Liver (tissue), 8 donors: ENCODE measurements at regions not wholly inside any gene's neighbourhood (a gene's known extent, or its start where the extent isn't known, plus 50 kb on each side); places are given as distances from the start of the nearest gene placed in this dataset.

Source experiments
- DNase-seq: peaks from one replicate; pipeline ENCODE4 v3.0.0-alpha.2; 2017; ENCODE audit warnings: low spot score
- H3K27ac ChIP-seq, 2 donors: one replicate each; pipeline ENCODE4 v1.7.0; 2013; ENCODE audit warnings: inconsistent platforms in 2 of 2, low read length in 2 of 2, control low read depth in 1 of 2, low read depth in 1 of 2, mild to moderate bottlenecking in 1 of 2
- H3K27me3 ChIP-seq, 4 donors: one replicate each; pipeline versions ENCODE4 v1.6.1 to v1.7.0; 2013; ENCODE audit warnings: low read length in 3 of 4, inconsistent platforms in 1 of 4, mild to moderate bottlenecking in 1 of 4, moderate library complexity in 1 of 4; ENCODE audit not compliant: control insufficient read depth in 4 of 4, insufficient read depth in 4 of 4
- H3K36me3 ChIP-seq, 4 donors: one replicate each; pipeline versions ENCODE4 v1.6.1 to v1.7.0; 2013; ENCODE audit warnings: low read length in 3 of 4, mild to moderate bottlenecking in 3 of 4, low read depth in 1 of 4, moderate library complexity in 1 of 4; ENCODE audit not compliant: control insufficient read depth in 4 of 4, insufficient read depth in 3 of 4
- H3K4me1 ChIP-seq, 4 donors: one replicate each; pipeline versions ENCODE4 v1.6.1 to v1.7.0; 2013; ENCODE audit warnings: low read length in 3 of 4, mild to moderate bottlenecking in 3 of 4, moderate library complexity in 1 of 4; ENCODE audit not compliant: control insufficient read depth in 4 of 4, insufficient read depth in 4 of 4
- H3K4me3 ChIP-seq, 3 donors: one replicate each; pipeline versions ENCODE4 v1.6.1 to v1.7.0; 2013; ENCODE audit warnings: low read length in 3 of 3, control low read depth in 1 of 3, low read depth in 1 of 3, mild to moderate bottlenecking in 1 of 3
- H3K9ac ChIP-seq, 2 donors: one replicate each; pipeline ENCODE4 v1.7.0; 2013; ENCODE audit warnings: low read length in 2 of 2, mild to moderate bottlenecking in 2 of 2, moderate library complexity in 2 of 2, control low read depth in 1 of 2, low read depth in 1 of 2
- H3K9me3 ChIP-seq, 4 donors: one replicate each; pipeline versions ENCODE4 v1.6.1 to v1.7.0; 2013; ENCODE audit warnings: low read length in 3 of 4; ENCODE audit not compliant: control insufficient read depth in 4 of 4
- ATF3 ChIP-seq: IDR thresholded peaks from 2 replicates; pipeline ENCODE4 v1.6.1; 2016; ENCODE audit warnings: antibody characterized with exemption
- CTCF ChIP-seq: fragments of 150-350 bp; IDR thresholded peaks from 2 replicates; pipeline ENCODE4 v1.5.1; 2017; ENCODE audit warnings: improper control_type of control experiment, low read depth, low read length; ENCODE audit not compliant: missing input control
- EGR1 ChIP-seq, 2 donors: IDR thresholded peaks; 2 replicates each; pipeline ENCODE4 v1.6.1; 2016 to 2018; ENCODE audit warnings: antibody characterized with exemption in 2 of 2, low read depth in 2 of 2
- FOXA1 ChIP-seq: IDR thresholded peaks from 2 replicates; pipeline ENCODE4 v1.6.1; 2016; ENCODE audit warnings: antibody characterized with exemption
- FOXA2 ChIP-seq: IDR thresholded peaks from 2 replicates; pipeline ENCODE4 v1.6.1; 2016; ENCODE audit warnings: antibody characterized with exemption
- GABPA ChIP-seq, 2 donors: IDR thresholded peaks in 1 of 2; conservative IDR thresholded peaks in 1 of 2; 2 replicates each; pipeline ENCODE4 v1.6.1; 2016; ENCODE audit warnings: antibody characterized with exemption in 2 of 2, mild to moderate bottlenecking in 1 of 2, moderate library complexity in 1 of 2
- HNF4A ChIP-seq, 2 donors: conservative IDR thresholded peaks; 2 replicates each; pipeline ENCODE4 v1.6.1; 2016; ENCODE audit warnings: antibody characterized with exemption in 2 of 2, mild to moderate bottlenecking in 2 of 2
- NR2F2 ChIP-seq: IDR thresholded peaks from 2 replicates; pipeline ENCODE4 v1.6.1; 2016; ENCODE audit warnings: antibody characterized with exemption
- REST ChIP-seq: IDR thresholded peaks from 2 replicates; pipeline ENCODE4 v1.6.1; 2016; ENCODE audit warnings: antibody characterized with exemption, mild to moderate bottlenecking
- RXRA ChIP-seq, 2 donors: IDR thresholded peaks; 2 replicates each; pipeline ENCODE4 v1.6.1; 2017 to 2018; ENCODE audit warnings: antibody characterized with exemption in 2 of 2, mild to moderate bottlenecking in 1 of 2
- TAF1 ChIP-seq: conservative IDR thresholded peaks from 2 replicates; pipeline ENCODE4 v1.6.1; 2016; ENCODE audit warnings: antibody characterized with exemption, mild to moderate bottlenecking
- YY1 ChIP-seq: IDR thresholded peaks from 2 replicates; pipeline ENCODE4 v1.6.1; 2016; ENCODE audit warnings: antibody characterized with exemption, mild to moderate bottlenecking
- ZBTB33 ChIP-seq: IDR thresholded peaks from 2 replicates; pipeline ENCODE4 v1.6.1; 2016; ENCODE audit warnings: antibody characterized with exemption
- WGBS: extraction: QIAGEN DNeasy Blood & Tissue Kit; methylation state at CpG from one replicate; pipeline ENCODE4 v1.1.7; 2013; 5-methylcytosine and 5-hydroxymethylcytosine counted together
- donor health status: healthy.
- donor health status: healthy.
- donor health status: healthy.
- donor health status: healthy.
- donor health status: healthy.

- no peaks in the 10 kb centered on the region for H3K4me1 ChIP-seq
- H3K27me3 ChIP-seq = peaks cover 0 to 2% (median 0%) of the 10 kb centered on the region in 4 donors
- peaks cover 0 to 3% (median 0%) of the 10 kb centered on the region in 4 donors for H3K9me3 ChIP-seq
- H3K9ac ChIP-seq = no peak overlapping the region
- no peak overlapping the region for H3K4me3 ChIP-seq
- H3K36me3 ChIP-seq = no peaks in the 10 kb centered on the region
- 61% methylated on average over 8 of the region's 8 CpGs for WGBS
- TF ChIP-seq TAF1 = no peak
- TF ChIP-seq CTCF = no peak
- no peak for TF ChIP-seq REST
- TF ChIP-seq YY1 = no peak
- TF ChIP-seq HNF4A (conservative IDR thresholded peaks at IDR 0.05) = no peak
- TF ChIP-seq NR2F2 = no peak
- TF ChIP-seq EGR1 (IDR thresholded peaks at IDR 0.05; ENCODE audit: low read depth in 2 of 2) = no peak
- no peak for TF ChIP-seq FOXA1
- TF ChIP-seq GABPA (IDR thresholded peaks at IDR 0.05 in 1 of 2, conservative IDR thresholded peaks at IDR 0.05 in 1 of 2) = no peak
- TF ChIP-seq FOXA2 = no peak
- TF ChIP-seq RXRA (IDR thresholded peaks at IDR 0.05) = no peak
- no peak for TF ChIP-seq ZBTB33
- no peak overlapping the region for H3K27ac ChIP-seq
- no peak for DNase-seq
These were observed 474.2 kb upstream of the RGMA start for GRCh38 chr15:93563218-93563617.

GRCh38 chr15:93562395-93563123, 473.5 kb upstream of the RGMA start:
- no peak for TF ChIP-seq ATF3
- TF ChIP-seq NR2F2 = no peak
- no peak for TF ChIP-seq TAF1
- no peak for TF ChIP-seq FOXA1
- TF ChIP-seq ZBTB33 = no peak
- Histone ChIP-seq H3K36me3 (no peaks in the 10 kb centered on the region), H3K4me1 (no peaks in the 10 kb centered on the region), H3K4me3 (no peak overlapping the region), H3K27ac (no peak overlapping the region), H3K9ac (no peak overlapping the region), H3K9me3 (peaks cover 0 to 4% (median 0%) of the 10 kb centered on the region in 4 donors), H3K27me3 (peaks cover 0 to 2% (median 0%) of the 10 kb centered on the region in 4 donors)
- WGBS = 81% methylated on average over 8 of the region's 8 CpGs
- no peak for DNase-seq
